HepG2 (cell line): ENCODE measurements at regions not wholly inside any gene's neighbourhood (a gene's known extent, or its start where the extent isn't known, plus 50 kb on each side); places are given as distances from the start of the nearest gene placed in this dataset.

Experiments
- HOXA9 ChIP-seq: sonication (generic); formaldehyde crosslinking; IDR thresholded peaks from 2 replicates; pipeline ENCODE4 v1.8.1; 2022; ENCODE audit warnings: missing genetic modification reagents, mild to moderate bottlenecking, moderate library complexity, borderline replicate concordance
- NFE2 ChIP-seq: sonication (generic); formaldehyde crosslinking; IDR thresholded peaks from 2 replicates; pipeline ENCODE4 v1.4.0; 2020; ENCODE audit warnings: missing genetic modification reagents
- NR3C1 ChIP-seq: sonication (generic); formaldehyde crosslinking; IDR thresholded peaks from 2 replicates; pipeline ENCODE4 v1.4.0; 2020; ENCODE audit warnings: missing genetic modification reagents
- POLR2A ChIP-seq, 2 experiments: IDR thresholded peaks; 2 replicates each; pipeline ENCODE4 v1.6.1; 2011; ENCODE audit warnings: low read depth in 2 of 2, low read length in 2 of 2, mild to moderate bottlenecking in 1 of 2, moderate library complexity in 1 of 2; ENCODE audit not compliant: insufficient read depth in 1 of 2
- RFX5 ChIP-seq: IDR thresholded peaks from 2 replicates; pipeline ENCODE4 v1.6.1; 2011; ENCODE audit warnings: low read depth, low read length, improper control_type of control experiment
- SIN3A ChIP-seq: IDR thresholded peaks from 2 replicates; pipeline ENCODE4 v1.6.1; 2011; ENCODE audit warnings: low read depth, mild to moderate bottlenecking, control low read depth, low read length, borderline replicate concordance
- SP1 ChIP-seq, 2 experiments: fragments of 450-650 bp in 1 of 2; sonication (generic) in 1 of 2; formaldehyde crosslinking in 1 of 2; IDR thresholded peaks; 2 replicates each; pipeline versions ENCODE4 v1.4.0 to v1.6.1; 2016 to 2020; ENCODE audit warnings: missing genetic modification reagents in 1 of 2
- ZNF780A ChIP-seq: sonication (generic); formaldehyde crosslinking; IDR thresholded peaks from 2 replicates; pipeline ENCODE4 v1.8.0; 2022; ENCODE audit warnings: mild to moderate bottlenecking, missing genetic modification reagents, moderate library complexity

- TF ChIP-seq RFX5 (no peak), SIN3A (no peak), SP1 (IDR thresholded peaks at IDR 0.05) (no peak), SP1 (CRISPR knock-in tag; IDR thresholded peaks at IDR 0.05) (no peak), NR3C1 (CRISPR knock-in tag) (no peak), NFE2 (CRISPR knock-in tag) (no peak), HOXA9 (CRISPR knock-in tag) (no peak), POLR2A (IDR thresholded peaks at IDR 0.05; ENCODE audit: insufficient read depth in 1 of 2, low read depth in 2 of 2, low read length in 2 of 2) (no peak), ZNF780A (CRISPR knock-in tag) (no peak)
These were observed 1537.0 kb upstream of the CDH9 start for GRCh38 chr5:28575368-28575767.
